OCI-LY1 (cell line): ENCODE measurements at regions not wholly inside any gene's neighbourhood (a gene's known extent, or its start where the extent isn't known, plus 50 kb on each side); places are given as distances from the start of the nearest gene placed in this dataset.

Experiments used
- CTCF ChIP-seq: fragments of 200-600 bp; sonication (generic), shearing (Covaris generic); IDR thresholded peaks from 2 replicates; pipeline ENCODE4 v1.5.1; 2017; ENCODE audit warnings: mild to moderate bottlenecking, antibody characterized with exemption, low read length, moderate library complexity, mixed read lengths
- EZH2 ChIP-seq: fragments of 200-600 bp; sonication (generic), shearing (Covaris generic); IDR thresholded peaks from 2 replicates; pipeline ENCODE4 v1.8.0; 2017; ENCODE audit warnings: borderline replicate concordance, mixed run types, mild to moderate bottlenecking, antibody characterized with exemption, low read length, moderate library complexity, mixed read lengths

- TF ChIP-seq CTCF, result peak; percentile 45
- TF ChIP-seq EZH2, result no peak
These were observed 54.4 kb upstream of the LCORL start for GRCh38 chr4:18075823-18076433.
